ENCODE measurements at regions not wholly inside any gene's neighbourhood (a gene's known extent, or its start where the extent isn't known, plus 50 kb on each side); places are given as distances from the start of the nearest gene placed in this dataset.

GRCh38 chr3:10635446-10636076 lies 130.2 kb upstream of the ATP2B2 start:
- ATAC-seq (no peak), DNase-seq (ENCODE audit: low spot score) (no peak)
- H3K4me1 Mint-ChIP-seq = no peaks in the 10 kb centered on the region
- peaks cover 27% of the 10 kb centered on the region for H3K9me3 Mint-ChIP-seq
- no peak overlapping the region for H3K4me3 Mint-ChIP-seq
- TF ChIP-seq GTF2I (CRISPR knock-in tag; conservative IDR thresholded peaks at IDR 0.05) (no peak), ZNF219 (CRISPR knock-in tag; IDR thresholded peaks at IDR 0.05; ENCODE audit: borderline replicate concordance) (no peak), ATF3 (CRISPR knock-in tag; conservative IDR thresholded peaks at IDR 0.05) (no peak), MXD4 (CRISPR knock-in tag; IDR thresholded peaks at IDR 0.05; ENCODE audit: borderline replicate concordance) (no peak)
- no peaks in the 10 kb centered on the region for H3K36me3 Mint-ChIP-seq
- POLR2A ChIA-PET = no interaction called here
- H3K27ac Mint-ChIP-seq = no peak overlapping the region
- peaks cover 13% of the 10 kb centered on the region for H3K27me3 Mint-ChIP-seq (ENCODE audit: low read depth)
- CTCF ChIA-PET = no interaction called here

GRCh38 chr3:10637342-10637741 lies 132.0 kb upstream of the ATP2B2 start:
- DNase-seq (ENCODE audit: low spot score) = no peak
- Mint-ChIP-seq H3K36me3 (no peaks in the 10 kb centered on the region), H3K27ac (no peak overlapping the region), H3K27me3 (ENCODE audit: low read depth) (peaks cover 16% of the 10 kb centered on the region), H3K4me1 (no peaks in the 10 kb centered on the region), H3K9me3 (peaks cover 27% of the 10 kb centered on the region), H3K4me3 (no peak overlapping the region)
- TF ChIP-seq NFYB (CRISPR knock-in tag; conservative IDR thresholded peaks at IDR 0.05; ENCODE audit: low read depth) (no peak), MAX (CRISPR knock-in tag; IDR thresholded peaks at IDR 0.05) (no peak), HMGA2 (CRISPR knock-in tag; IDR thresholded peaks at IDR 0.05) (no peak), SP1 (CRISPR knock-in tag; conservative IDR thresholded peaks at IDR 0.05) (no peak), IRF1 (CRISPR knock-in tag; IDR thresholded peaks at IDR 0.05) (no peak), FOXK1 (CRISPR knock-in tag; IDR thresholded peaks at IDR 0.05) (no peak), NFE2L1 (CRISPR knock-in tag; IDR thresholded peaks at IDR 0.05) (no peak), SMAD3 (CRISPR knock-in tag; IDR thresholded peaks at IDR 0.05; ENCODE audit: borderline replicate concordance) (no peak), ATF6 (CRISPR knock-in tag; IDR thresholded peaks at IDR 0.05) (no peak), GTF2I (CRISPR knock-in tag; conservative IDR thresholded peaks at IDR 0.05) (no peak), GABPB1 (CRISPR knock-in tag; IDR thresholded peaks at IDR 0.05) (no peak), ATF1 (CRISPR knock-in tag; IDR thresholded peaks at IDR 0.05) (no peak), SMAD4 (CRISPR knock-in tag; IDR thresholded peaks at IDR 0.05) (no peak), HMGXB4 (CRISPR knock-in tag; IDR thresholded peaks at IDR 0.05) (no peak), ETV6 (CRISPR knock-in tag; IDR thresholded peaks at IDR 0.05) (no peak), MLX (CRISPR knock-in tag; IDR thresholded peaks at IDR 0.05) (no peak), USF1 (CRISPR knock-in tag; IDR thresholded peaks at IDR 0.05) (no peak), ZNF317 (CRISPR knock-in tag; IDR thresholded peaks at IDR 0.05; ENCODE audit: borderline replicate concordance, low read depth) (no peak), ZNF425 (CRISPR knock-in tag; conservative IDR thresholded peaks at IDR 0.05) (no peak), FOXP4 (CRISPR knock-in tag; IDR thresholded peaks at IDR 0.05) (no peak)
- ChIA-PET POLR2A (interaction anchor here (0.7 kb wide), 1 partner anchor 294 kb away, joined by 3 read pairs; no protein-coding TSS in a partner anchor), CTCF (no interaction called here)
- ATAC-seq = no peak
